RWPE1 (cell line): ENCODE measurements at regions not wholly inside any gene's neighbourhood (a gene's known extent, or its start where the extent isn't known, plus 50 kb on each side); places are given as distances from the start of the nearest gene placed in this dataset.

Experiments used
- CTCF ChIA-PET: fragments of 350-600 bp; sonication (Branson Sonifier 250); formaldehyde crosslinking; extraction: SDS; loops from one replicate; lab custom pipeline; 2021; lab: Yijun Ruan, JAX
- POLR2A ChIA-PET: fragments of 400-600 bp; formaldehyde crosslinking; extraction: SDS; loops from one replicate; lab custom pipeline; 2020; ENCODE audit warnings: antibody characterized with exemption; ENCODE audit not compliant: low non-redundant PET; lab: Yijun Ruan, JAX
- DNase-seq: peaks from one replicate; pipeline ENCODE4 v3.0.0; 2012; ENCODE audit warnings: low spot score
- H3K27ac ChIP-seq: fragments of 450-650 bp; 2 replicates; pipeline ENCODE4 v1.5.1; 2017
- CTCF ChIP-seq: fragments of 450-650 bp; conservative IDR thresholded peaks from 2 replicates; pipeline ENCODE4 v1.5.1; 2017; ENCODE audit warnings: low read depth, mild to moderate bottlenecking

GRCh38 chr4:159607809-159608208, 504.9 kb downstream of the RAPGEF2 start:
- DNase-seq: no peak
- no peak for TF ChIP-seq CTCF
- POLR2A ChIA-PET: no interaction called here
- CTCF ChIA-PET: no interaction called here
- no peak overlapping the region for H3K27ac ChIP-seq

- H3K27ac ChIP-seq: no peak overlapping the region
- no peak for DNase-seq
- ChIA-PET POLR2A (no interaction called here), CTCF (no interaction called here)
- no peak for TF ChIP-seq CTCF
Observed at GRCh38 chr4:159608436-159608835, 505.6 kb downstream of the RAPGEF2 start.

GRCh38 chr4:159632031-159632430, 529.2 kb downstream of the RAPGEF2 start:
- no peak for TF ChIP-seq CTCF
- no peak overlapping the region for H3K27ac ChIP-seq
- no peak for DNase-seq
- ChIA-PET CTCF (interaction anchor here (0.6 kb wide), 1 partner anchor 25 kb away, joined by 4 read pairs; no protein-coding TSS in a partner anchor), POLR2A (no interaction called here)

GRCh38 chr4:159639671-159640323, 536.9 kb downstream of the RAPGEF2 start:
- no peak for DNase-seq
- no peak overlapping the region for H3K27ac ChIP-seq
- CTCF ChIA-PET: no interaction called here
- TF ChIP-seq CTCF: no peak
- POLR2A ChIA-PET: no interaction called here

- ChIA-PET CTCF (no interaction called here), POLR2A (no interaction called here)
- no peak for DNase-seq
- H3K27ac ChIP-seq: no peak overlapping the region
- TF ChIP-seq CTCF: no peak
Observed at GRCh38 chr4:159649237-159649636, 546.4 kb downstream of the RAPGEF2 start.

GRCh38 chr4:159652871-159653270, 550.0 kb downstream of the RAPGEF2 start:
- H3K27ac ChIP-seq: no peak overlapping the region
- POLR2A ChIA-PET: no interaction called here
- no peak for TF ChIP-seq CTCF
- DNase-seq: no peak
- CTCF ChIA-PET: no interaction called here
